NCI-H510A (cell line): ENCODE measurements at regions not wholly inside any gene's neighbourhood (a gene's known extent, or its start where the extent isn't known, plus 50 kb on each side); places are given as distances from the start of the nearest gene placed in this dataset.
"Not testable (repeated sequence)": the region's sequence is repeated elsewhere in the genome, so short reads cannot be mapped to it uniquely, and the experiment has no call there.

Experiments
- DNase-seq: peaks from one replicate; lab custom pipeline; 2025; lab: John Stamatoyannopoulos, UW

DNA sequence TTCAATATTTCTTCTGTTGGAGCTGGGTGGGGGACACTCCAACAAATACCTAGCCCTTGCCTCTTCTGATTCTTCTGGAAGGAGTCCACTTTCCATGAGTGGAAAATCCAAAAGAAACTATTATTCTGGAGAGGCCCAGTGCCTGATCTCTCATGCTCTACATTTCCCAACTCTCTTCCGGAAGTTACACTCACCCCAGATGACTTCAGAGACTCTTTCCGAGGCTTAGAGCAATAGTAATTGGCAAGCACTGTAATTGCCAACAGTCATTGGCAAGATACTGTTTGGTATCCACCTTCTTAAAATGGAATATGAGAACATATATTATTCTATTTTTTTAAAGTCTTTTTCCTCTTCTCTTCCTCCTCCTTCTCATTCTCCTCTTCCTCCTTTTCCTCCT is 60.5 kb upstream of the CYRIA start:
- DNase-seq: no peak

GRCh38 chr2:16725549-16725948 is 59.9 kb upstream of the CYRIA start:
- no peak for DNase-seq

GRCh38 chr2:16722677-16723076 is 57.0 kb upstream of the CYRIA start:
- no peak for DNase-seq

DNA sequence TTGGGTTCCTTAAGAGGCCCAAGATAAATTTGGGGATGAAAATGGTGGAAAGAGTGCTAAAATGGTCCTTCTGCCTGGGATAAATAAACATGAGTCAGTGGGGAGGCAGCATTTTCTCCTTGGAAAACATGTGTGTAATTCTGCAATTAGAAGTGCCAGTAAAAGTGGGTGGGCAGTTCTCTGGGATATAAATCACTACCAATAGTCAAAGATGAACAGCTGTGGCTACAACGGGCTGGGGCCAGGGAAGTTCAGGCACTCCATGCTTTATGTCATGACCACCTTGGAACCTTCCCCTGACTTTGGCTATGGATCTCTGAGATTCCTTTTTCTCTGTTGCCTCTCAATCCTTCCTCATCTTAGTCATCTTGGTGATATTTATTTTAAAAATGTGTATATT is 56.5 kb upstream of the CYRIA start:
- no peak for DNase-seq

GRCh38 chr2:16721529-16721928 is 55.9 kb upstream of the CYRIA start:
- DNase-seq: not testable (repeated sequence)

- DNase-seq: not testable (repeated sequence)
Observed at GRCh38 chr2:16720737-16721136, 55.1 kb upstream of the CYRIA start.

DNA sequence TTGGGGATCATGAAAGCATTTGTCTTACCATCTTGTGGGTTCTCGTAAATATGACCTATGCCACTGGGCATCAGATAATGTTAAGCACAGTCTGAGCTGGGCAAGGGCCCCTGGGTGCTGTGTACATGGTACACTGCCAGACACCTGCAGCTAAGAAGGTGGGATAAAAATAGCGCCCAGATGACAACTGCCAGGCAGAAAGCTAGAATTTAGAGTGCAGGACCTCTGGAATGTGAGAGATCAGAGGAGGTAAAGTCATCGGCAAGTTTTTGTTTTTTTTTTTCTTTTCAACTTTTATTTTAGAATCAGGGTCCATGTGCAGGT is 53.8 kb upstream of the CYRIA start:
- no peak for DNase-seq

DNA sequence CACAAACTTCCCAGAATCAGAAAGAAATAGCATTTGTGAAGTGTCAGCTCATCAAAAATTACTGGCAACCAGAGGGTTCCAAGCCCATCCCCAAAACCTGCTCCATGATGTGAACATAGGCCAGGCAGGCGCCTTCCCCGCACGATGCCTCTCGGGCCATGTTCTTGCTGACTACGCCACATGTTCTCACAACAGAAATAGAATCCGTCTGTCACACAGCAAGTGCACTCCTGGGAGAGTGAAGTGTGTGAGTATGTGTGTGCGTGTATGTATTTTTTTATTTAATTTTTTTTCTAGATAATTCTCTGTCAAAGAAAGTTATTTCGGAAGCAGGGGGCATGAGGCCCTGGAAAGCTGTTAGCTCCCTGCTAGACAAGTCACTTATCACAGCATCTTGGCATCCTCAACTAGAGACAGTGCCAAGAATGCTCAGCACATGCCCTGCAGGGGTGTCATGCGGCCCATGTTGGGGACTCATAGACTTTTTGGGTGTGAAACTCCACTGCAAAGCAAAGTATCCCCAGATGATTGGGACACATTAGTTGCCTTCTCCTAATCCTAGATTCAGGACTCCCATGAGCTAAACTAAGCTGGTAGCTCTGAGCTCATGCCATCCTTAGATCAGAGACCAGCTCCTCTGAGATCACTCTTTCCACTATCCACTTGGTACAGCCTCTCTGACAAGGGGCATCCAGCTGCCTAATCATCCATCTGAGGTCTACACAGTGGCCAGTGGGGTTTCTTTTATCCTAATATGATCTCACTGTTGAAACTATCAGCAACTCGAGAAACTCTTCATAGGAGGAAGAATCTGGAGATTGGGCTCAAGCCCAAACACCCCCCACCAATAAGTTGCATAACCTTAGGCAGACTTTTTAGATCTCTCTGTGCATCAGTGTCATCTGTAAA is 53.2 kb upstream of the CYRIA start:
- DNase-seq: no peak

- no peak for DNase-seq
Observed at GRCh38 chr2:16717477-16717876, 51.8 kb upstream of the CYRIA start.

- no peak for DNase-seq
Observed at GRCh38 chr2:16716944-16717343, 51.3 kb upstream of the CYRIA start.

DNA sequence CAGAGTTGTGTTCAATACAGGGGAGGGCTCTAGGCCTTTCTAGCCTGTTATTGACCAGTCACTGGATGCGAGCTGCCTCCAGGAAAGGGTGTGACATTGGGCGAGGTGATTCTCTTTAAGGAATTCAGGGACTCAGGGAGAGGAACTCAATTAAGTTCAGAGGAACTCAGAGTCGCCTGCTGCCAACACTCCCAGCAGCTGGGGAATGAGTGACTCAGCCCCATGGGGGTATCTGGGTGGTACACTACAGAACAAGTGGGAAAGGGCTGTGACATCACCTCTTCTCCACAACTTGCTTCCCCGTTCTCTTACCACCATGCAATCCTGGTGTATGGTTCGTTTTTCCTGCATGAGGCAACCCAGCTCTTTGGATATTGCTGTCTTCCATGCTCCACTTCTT is 50.4 kb upstream of the CYRIA start:
- no peak for DNase-seq
